GM12873 (cell line): ENCODE measurements at regions not wholly inside any gene's neighbourhood (a gene's known extent, or its start where the extent isn't known, plus 50 kb on each side); places are given as distances from the start of the nearest gene placed in this dataset.

ENCODE experiments used
- TF ChIP-seq, protein P1 (sequence below): IDR thresholded peaks from 2 replicates; pipeline ENCODE4 v1.5.1; 2012; ENCODE audit warnings: low read depth, mild to moderate bottlenecking, moderate library complexity, low read length, control low read depth; ENCODE audit not compliant: insufficient read depth; ENCODE audit errors: missing control alignments

DNA sequence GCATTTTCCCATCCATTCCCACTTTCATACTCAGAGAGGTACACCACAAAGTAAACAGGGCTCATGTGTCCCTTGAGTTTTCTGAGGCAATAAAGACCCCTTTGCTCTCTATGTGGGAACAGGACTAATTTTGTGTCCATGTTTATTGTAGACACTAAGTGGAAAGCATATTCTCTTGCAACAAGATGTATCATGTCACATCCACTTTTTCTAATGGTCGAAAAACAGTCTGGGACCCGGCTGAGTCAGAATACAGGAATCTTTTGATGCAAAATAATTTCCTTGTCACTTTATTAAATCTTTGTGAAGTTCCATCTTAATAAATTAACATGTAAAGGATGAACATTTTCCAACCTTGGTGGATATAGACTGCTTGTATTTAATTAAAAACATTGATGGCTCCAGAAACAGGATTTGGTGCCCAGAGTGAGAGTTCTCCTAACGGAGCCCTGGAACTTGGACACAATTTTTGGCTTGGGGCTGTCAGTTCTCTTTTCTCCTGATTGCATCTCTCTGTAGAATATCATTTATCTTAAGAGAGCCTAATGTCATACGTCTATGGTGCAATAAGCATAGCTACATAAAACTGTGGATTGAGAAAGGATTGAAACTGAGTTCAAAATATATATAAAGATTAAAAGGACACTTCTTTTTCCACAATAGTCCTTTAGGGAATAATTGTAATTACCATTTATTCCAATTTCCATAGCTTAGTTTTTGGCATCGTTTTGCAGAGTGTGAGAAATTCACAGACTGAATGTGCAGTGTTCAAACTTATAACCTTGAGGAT, 1116.7 kb upstream of the SEMA6A start:
- TF ChIP-seq, protein P1, sequence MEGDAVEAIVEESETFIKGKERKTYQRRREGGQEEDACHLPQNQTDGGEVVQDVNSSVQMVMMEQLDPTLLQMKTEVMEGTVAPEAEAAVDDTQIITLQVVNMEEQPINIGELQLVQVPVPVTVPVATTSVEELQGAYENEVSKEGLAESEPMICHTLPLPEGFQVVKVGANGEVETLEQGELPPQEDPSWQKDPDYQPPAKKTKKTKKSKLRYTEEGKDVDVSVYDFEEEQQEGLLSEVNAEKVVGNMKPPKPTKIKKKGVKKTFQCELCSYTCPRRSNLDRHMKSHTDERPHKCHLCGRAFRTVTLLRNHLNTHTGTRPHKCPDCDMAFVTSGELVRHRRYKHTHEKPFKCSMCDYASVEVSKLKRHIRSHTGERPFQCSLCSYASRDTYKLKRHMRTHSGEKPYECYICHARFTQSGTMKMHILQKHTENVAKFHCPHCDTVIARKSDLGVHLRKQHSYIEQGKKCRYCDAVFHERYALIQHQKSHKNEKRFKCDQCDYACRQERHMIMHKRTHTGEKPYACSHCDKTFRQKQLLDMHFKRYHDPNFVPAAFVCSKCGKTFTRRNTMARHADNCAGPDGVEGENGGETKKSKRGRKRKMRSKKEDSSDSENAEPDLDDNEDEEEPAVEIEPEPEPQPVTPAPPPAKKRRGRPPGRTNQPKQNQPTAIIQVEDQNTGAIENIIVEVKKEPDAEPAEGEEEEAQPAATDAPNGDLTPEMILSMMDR: no peak

DNA sequence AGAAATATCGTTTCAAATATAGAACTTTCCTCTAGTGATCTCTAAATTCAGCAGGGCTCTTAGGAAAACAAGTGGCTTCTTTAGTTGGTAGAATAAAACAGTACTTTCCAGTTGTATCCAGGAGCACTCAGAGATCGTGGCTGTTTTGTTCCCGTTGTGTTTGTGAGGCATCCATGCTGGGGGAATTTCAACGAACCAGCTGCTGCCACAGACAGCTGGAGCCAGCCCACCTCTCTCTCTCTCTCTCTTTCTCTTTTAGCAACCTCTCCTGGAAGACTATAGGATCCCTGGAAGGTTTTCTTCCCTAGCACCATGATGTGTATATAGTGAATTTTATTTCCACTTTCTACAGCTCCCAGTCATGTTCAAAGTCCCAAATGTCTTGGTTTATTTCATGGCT, 1116.0 kb upstream of the SEMA6A start:
- TF ChIP-seq, protein P1: no peak

DNA sequence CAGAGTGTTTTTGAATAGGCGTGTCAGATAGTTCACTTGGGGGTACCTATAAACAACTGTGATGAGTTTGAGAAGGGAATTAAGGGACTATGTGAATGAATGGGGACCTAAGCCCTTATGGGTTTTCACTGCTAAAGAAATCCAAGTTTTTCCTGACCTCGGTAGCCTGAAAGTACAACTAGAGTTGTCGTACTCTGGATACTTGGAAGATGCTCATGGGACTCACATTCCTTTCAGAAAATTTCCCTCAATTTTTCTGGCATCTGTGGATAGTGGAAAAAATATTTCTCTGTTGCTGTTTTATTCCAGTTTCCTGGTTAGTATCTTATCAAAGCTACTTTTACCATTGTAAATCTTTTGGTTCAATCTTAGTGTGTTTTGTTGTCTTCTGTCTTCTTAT, 1112.3 kb upstream of the SEMA6A start:
- TF ChIP-seq, protein P1: no peak

DNA sequence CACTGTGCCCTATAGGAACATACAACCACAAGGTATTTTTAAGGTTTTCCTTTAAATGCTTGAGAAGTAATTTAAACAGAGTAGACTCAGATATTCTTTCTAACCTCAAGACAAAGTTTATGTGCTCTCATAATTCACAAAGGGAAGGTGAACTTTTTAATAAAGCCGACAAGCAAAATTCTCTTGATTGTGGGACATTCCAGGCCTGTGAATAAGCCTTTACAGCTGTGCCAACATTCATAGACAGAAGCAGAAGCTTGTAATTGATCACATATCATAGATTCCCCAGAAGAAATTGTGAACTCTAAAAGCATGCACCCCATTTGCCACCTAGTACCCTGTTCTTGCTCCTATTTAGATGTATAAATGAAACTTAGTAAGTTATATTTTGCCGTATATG, 1107.8 kb upstream of the SEMA6A start:
- TF ChIP-seq, protein P1: no peak

DNA sequence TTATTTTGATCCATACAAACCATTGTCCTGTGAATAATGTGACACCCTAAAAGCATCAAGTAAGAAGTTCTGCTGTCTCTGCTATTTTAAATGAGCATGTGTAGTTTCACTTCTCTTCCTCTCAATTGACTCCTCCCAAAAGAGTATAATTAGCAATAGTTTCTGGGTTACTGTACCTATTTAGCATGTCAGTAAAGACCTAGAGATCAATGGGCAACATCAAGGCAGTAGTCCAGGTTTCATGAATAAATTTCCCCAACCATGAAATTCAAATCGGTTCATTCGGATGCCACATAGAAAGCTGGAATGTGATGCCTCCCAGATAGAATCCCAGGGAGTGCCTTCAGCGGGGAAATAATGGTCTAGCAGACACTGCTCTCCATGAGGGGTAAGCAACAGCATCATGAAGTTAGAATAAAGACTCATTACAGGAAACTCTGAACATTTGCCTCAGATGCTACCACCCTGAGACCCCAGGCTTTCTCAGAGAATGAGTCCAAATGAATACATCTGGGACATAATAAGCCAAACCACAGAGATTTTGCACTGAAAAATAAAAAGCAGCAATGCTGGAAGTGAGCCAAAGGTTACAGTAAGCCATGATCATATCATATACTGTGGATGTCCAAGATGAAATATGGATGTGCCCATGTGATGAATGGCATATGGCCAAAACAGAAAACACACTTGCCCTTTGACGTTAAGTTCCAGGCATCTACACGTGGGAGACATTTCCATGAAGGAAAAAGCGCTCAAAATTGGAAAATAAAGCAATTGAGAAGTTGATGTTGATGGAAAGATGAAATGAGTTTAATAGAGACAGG, 1107.0 kb upstream of the SEMA6A start:
- TF ChIP-seq, protein P1: no peak

DNA sequence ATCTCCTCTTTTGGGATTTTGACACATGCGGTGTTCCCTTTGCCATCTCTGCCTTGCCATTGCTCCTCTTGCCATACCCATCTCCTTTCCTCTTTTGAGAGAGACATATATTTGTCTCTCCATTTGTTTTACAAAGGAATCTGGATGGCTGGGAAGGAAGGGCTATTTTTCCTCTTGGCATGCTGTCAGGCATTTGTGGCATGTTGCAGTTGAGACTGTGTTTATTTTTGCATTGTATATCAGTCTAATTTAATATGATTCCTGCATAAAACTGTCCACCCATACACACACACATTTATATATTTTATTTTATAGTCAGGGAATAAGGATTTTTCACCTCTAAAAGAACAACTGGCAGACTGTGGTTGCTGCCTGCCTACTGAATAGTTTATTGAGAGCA, 1105.8 kb upstream of the SEMA6A start:
- TF ChIP-seq, protein P1: no peak

DNA sequence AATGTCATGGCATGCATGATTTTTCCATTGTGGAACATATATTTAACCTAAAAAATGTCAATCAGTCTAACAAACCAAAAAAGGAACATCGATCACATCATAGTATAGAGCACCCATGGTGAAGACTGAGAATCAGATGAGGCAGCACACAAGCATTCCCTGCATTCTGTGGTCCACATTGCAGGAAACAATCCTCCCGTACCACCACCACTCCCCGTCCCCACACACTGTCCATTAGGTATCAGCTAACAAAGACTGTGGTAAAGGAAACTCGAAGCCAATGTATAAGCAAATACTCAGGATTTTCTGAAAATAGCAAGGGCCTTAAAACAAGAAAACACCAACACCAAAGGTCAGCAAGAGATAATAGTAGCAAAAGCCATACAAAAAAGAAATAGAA, 1104.4 kb upstream of the SEMA6A start:
- TF ChIP-seq, protein P1: no peak
